Activated CD8-positive, alpha-beta memory T cell treated with anti-CD3 and anti-CD28 coated beads for 1 hour (primary cell): ENCODE measurements at regions not wholly inside any gene's neighbourhood (a gene's known extent, or its start where the extent isn't known, plus 50 kb on each side); places are given as distances from the start of the nearest gene placed in this dataset.
A peak's percentile ranks its signal among the peaks of the same experiment; 100 is the strongest.

Experiments
- DNase-seq, 2 donors: peaks; one replicate each; pipeline ENCODE4 v3.0.0-alpha.2; 2020; ENCODE audit warnings: low read depth in 1 of 2; ENCODE audit errors: extremely low read depth in 1 of 2

DNA sequence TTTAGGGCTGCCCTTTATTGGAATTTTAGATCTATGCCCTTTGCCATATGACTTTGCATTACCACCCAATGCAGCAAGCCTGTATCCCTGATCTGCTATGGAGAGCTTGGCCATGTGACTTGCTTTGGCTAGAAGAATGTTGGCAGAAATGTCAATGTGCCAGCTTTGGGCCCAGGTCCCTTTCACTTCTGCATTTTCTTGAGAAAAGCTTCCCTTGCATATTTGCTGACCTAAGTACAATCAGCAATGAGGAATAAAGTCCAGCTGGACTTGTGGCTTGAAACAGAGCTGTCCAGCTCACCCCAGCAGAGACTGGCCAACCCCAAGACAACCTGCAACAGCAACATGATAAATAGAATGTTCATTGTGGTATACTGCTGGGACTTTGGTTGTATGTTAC lies 135.9 kb downstream of the PAH start:
- no peak for DNase-seq

DNA sequence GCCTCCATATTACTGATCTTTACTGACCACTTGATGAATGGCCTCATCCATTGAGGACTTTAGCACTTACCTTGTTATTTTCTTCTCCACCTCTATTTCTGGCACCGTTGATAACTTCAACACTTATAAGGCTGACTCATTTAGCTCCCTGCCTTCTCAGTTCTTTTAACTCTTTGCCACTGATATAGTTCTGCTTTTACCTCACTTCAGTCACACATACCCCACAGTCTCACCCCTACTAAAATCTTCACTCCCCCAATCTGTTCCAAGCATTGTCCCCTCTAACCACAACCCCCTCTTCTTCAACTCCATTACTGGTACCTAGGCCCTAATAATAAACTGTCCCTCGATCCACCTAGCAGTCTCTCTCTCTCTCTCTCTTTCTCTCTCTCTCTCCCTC lies 141.0 kb downstream of the PAH start:
- no peak for DNase-seq

DNA sequence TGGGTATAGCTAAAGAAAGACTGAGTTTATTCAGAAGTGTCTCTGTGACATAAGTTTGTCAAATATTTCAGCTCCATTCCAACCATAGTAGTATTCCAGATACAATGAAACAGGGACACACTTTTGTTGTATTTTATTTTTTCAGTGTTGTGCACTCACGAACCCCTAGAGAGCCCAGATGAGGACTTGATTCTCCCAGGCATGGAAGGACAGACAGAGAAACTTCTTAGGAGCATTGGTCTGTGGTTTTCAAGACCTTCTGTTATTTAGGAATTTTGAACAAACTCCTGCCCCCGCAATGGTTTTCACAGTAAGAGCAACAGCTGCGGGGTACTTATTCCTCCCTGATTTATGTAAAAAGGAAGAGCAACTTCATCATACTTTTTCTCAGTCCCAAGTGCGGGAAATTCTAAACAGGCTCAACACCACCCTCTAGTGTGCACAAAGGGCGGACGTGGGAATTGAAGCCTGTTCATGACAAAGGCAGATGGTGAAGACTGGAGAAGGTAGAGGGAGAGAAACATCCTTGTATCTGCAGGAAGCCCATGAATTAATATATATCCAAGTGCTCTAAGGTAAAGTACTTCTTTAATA lies 147.6 kb downstream of the PAH start:
- DNase-seq: peak in 1 of 2 donors; percentile 2

DNA sequence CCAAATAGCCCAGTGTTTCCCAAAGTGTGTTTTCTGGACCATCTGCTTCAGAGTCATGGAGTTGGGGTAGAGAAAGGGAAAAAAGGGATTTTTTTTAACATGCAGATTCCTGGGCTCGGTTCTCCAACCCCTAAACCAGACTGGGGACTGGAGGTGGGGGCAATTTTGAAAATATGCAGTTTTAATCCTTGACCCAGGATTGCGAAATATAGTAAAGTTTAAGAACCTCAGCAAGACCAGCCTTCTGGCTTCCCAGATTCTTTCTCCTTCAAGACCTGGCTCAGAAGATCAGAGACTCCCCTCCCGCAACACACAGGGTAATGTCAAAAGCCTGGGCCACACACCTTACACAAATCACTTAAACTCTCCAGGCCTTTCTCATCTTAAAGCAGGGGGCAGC lies 150.1 kb downstream of the PAH start:
- DNase-seq: no peak

DNA sequence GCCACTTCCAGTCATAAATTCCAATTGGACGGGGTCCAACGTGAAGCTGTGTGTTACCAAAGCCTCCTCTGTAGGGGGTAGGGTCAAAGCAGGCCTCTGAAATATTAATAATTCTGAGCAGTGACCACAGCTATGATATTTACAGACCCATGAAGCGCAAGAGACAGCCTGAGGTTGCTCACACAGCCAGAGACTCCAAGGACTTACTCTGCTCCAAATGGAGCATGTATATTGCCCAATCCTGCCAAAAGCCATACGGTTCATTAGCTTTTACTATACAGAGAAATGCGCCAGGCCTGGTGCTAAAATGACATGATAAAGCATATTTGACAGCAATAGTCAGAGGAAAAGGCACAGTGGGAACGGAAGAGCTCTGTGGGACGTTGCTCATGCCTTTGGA lies 151.3 kb downstream of the PAH start:
- DNase-seq: no peak

DNA sequence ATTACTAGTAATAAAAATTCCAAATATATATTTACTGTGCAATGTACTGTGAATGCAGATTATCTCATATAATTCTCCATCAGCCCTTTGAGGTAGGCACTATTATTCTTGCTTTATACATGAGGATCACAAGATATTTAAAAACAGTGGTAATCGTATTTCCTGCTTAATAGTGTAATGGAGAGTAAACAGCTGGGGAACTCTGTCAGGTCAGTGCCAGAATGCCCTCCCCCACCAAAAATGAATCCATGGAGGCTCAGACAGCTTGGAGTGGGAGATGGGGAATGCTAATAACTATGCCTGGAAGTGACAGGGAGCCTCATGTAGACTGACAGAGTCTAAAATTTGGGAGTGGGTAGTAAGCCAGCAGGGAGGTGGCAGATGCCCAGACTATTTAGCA lies 153.6 kb downstream of the PAH start:
- no peak for DNase-seq

DNA sequence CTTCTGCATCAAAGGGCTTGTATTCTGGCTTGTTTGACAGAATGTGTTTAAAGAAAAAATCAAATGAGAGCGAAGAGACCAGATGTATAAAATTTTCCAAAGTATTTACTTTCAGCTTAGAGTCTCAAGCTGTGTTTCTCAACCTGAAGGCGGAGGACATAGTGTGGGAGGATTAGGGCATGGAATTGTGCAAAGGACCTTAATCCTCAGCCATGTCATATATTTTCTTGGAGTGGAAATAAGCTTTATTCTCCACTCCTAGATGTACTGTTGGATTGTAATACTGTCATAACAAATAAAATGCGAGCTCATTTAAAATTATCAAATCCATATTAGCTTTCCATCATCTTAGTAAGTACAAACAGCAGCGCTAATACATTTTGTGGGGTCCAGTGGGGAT lies 154.0 kb downstream of the PAH start:
- no peak for DNase-seq

DNA sequence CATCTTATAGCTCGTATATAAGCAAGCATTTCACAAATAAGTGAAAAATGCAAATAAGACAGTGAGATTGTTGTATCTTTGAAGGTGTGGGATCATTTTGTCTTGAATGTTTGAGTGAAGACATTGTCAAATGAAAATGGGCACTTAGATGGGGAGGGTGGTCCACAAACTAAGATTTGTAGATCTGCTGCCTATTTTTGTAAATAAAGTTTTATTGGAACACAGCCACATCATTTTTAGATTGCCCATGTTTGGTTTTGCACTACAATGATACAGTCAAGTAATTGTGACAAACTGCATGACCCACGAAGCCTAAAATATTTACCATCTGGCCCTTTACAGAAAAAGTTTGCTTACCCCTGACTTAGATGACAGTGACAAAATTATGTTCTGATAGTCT lies 156.7 kb downstream of the PAH start:
- DNase-seq: no peak

DNA sequence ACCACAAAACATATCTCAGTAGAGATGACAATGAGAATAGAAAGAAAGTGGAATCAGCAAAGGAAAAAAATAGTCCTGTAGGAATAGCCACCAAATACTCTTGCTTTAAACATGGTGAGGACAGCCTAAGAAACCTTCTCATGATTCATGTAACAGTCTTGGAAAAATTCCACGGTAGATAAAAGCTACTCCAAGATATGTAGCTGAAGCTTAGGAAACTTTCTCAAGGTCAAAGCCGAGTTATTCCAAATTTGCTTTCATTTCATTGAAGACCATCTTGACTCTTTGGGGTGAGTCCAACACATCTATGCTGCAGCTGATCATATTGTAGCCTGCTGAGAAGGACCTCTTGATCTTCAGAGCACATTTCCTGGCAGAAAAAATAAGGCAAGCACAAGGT lies 157.6 kb downstream of the PAH start:
- DNase-seq: no peak

DNA sequence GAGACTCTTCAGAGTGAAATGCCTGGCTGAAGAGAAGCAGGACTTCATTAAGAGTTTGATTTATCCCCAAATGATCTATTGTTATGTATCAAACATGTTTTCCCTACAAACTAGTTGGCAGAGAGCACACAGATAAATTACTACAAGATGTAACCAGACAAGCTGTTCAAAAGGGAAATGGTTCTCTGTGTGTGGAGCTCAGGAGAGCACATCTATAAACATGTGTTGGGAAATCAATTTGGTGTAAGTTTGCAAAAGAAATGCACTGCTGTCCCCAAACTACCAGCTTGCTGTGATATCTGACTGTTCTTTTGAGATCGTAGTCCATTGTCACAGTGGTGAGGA lies 159.2 kb downstream of the PAH start:
- no peak for DNase-seq

DNA sequence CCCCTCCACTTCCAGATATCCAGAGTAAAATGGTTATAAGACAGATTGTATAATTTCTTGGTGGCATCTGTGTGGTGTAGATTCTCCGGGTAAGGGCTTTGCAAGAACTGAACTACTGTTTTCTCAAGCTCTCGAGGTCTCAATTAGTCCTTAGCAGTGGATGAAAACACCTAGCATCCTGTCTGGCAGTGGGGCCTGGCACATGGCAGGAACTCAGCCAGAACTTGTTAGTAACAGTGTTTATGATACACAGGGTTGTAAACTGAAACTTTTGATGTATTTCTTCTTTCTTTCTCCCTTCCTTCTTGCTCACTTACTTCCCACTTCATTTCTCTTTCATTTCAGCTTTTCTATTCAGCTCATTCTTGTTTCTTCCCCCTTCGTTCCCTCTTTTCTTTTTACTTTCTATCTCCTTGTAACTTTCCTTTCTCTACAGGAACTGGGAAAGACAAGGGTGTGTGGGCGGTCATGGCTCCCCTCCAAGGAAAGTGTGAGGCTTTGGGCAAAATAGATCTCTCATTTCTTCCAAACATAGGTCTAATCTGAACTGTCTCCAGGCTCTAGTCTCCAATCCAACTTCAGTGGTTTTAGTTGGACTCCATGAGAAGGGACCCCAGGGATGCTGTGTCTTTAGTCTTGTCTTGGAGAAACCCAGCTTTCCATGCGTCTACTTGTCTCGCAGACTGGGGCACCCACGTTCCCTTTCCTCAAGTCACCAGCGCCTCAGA lies 159.7 kb downstream of the PAH start:
- no peak for DNase-seq

DNA sequence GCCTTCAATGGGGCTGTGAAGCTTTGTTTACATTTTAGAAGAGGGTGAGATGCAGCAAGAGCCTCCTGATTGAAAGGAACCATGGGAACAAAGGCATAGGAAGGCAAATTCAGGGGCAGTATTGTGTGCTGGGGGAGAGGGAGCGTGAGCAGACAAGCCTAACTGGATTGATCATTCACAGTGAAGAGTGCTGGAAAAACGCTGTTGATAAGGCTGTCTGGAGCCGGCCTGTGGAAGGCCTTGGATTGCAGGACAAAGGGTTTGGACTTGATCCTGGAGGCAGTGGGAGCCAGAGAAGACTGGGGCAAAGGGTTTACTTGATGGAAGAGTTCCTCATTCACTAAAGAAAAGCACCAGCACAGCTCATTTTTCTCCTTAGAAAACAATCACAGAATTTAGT lies 160.5 kb downstream of the PAH start:
- no peak for DNase-seq

DNA sequence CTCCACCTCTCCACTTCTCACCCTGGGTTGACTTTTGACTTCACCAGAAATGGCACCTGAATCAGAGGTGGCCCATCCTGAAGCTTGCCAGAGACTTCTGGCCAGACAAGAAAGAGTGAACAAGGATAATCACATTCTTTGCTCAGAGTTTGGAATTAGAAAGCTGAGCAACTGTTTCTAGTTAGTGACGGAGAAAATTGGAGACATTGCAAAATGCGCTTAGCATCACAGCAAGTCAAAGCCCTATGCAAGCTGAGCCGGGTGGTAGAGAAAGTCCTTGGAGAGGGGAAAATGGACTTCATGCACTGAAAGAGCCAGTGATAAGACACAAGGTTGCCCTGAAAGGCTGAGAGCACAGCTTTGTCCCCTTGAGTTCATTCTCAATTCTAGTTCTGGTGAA lies 161.8 kb downstream of the PAH start:
- no peak for DNase-seq

DNA sequence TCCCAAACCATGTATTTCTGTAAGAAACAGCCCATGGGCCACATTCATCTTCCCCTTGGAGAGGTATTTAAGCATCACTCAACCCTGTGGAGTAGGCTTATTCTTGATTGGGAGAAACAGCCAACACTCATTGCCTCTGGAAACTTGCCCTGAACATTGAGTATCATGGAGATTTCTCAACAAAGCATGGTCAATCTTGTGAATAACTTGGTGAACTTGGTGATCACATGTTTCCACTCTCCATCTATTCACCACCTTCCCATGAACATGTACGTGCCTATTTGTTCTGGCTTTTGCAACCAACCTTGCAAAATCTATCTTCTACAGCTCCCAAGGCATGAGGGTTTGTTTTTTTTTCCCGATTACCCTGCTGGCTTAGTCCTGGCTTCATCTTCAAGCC lies 163.2 kb downstream of the PAH start:
- no peak for DNase-seq

DNA sequence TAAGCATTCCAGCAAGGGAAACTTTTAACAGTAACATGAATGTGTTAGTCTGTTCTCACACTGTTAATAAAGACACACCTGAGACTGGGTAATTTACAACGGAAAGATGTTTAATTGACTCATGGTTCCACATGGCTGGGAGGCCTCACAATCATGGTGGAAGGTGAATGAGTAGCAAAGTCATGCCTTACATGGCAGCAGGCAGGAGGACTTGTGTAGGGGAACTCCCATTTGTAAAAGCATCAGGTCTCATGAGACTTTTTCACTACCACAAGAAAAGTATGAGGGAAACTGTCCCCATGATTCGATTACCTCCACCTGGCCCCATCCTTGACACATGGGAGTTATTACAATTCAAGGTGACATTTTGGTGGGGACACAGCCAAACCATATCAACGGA lies 168.3 kb downstream of the PAH start:
- DNase-seq: no peak

DNA sequence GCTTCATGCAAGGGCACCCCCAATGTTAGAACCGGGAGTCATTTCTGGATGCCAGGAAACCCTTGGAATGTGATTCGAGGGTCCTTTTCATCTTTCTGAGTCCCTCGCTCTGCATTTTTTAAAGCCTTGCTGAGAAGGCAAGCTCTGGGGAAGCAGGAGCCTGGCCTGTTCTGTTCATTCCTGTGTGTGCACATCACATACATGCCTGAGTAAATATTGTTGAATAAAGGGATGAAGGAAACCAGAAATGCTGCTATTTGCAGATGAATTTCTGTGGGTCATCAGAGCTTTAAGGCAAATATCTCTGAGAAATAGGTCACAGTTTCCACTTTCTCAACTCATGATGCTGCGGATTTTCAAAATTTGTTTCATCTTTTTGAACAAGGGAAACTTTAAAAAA lies 170.1 kb downstream of the PAH start:
- no peak for DNase-seq

DNA sequence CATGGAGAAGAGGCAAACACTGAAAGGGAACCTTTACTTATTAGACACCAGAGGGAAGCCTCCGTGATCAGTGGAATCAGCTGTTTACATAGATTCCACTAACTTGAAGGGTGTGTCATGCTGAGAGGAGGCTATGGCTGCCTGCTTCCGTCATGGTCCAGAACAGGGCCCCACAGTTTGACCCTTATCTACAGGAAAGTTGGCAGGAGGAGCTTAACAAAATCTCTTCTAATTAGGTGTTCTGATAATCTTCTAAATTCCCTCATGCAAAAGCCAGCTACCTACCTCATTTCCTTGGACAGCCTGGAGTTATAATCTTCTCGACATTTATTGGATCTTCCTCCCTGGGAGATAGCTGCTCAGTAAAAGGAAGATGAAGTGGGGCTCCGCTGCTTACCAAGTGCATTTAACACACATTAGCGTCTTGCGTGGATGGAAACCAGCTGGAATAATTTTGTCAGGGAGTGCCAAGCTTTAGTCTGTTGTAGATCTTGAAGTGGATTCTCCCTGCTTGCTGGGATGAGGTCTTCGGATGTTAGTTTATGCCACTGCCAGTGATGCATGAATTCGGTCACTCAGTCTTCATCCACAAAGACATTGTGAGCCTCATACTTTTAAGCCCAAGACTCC lies 171.0 kb downstream of the PAH start:
- no peak for DNase-seq

DNA sequence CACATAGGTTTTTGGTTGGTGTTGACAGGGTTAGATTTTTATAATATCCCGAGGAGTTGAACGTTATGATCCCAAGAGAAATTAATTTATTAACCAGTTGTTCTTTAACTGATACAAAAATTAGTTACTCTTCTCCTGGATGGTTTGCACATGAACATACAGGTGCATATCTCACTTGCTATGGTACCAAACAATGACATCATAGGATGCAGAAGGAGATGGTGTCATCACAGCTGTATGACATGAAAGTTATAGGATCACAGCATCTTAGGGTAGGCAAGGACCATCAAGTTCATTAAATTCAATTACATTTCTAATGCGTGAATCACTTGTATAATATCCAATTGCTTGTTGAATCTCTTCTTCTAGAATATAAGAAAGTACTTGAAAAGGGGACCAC lies 175.8 kb downstream of the PAH start:
- no peak for DNase-seq

DNA sequence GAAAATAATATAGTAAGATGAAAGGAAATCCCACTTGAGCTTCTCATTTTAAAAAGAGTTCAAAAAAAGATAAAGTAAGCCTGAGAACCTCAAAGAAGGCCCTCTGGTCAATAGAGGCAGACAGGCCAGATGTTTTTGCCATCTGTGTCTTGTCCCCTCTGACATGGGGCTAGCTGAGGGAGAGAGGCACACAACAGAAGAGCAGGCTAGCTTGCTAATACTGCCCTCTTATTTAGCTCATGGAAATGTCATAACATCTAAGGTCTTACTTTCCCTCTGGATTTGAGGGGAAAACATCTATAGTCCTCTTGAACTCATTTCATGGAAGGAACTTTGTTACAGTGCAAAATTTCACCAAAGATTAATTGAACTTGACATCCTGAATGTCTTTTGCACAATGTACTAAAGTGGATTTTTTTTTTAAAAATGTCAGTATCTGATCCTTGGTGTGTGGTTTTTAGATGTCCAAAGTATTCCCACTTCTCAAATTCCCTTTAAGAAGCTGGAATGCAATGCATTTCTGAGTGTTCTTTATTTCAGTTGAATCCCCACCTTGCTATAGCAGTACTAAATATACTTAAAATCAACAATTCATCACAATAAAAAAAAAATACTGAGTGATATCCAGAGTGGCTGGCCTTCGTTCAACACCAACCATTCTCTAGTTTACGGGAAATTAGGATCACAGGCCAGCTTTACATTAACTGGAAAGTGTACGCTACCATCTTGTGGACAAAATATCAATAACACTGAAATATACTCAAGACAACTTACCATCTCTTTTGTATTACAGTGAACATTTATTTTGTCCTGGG lies 176.7 kb downstream of the PAH start:
- DNase-seq: no peak

DNA sequence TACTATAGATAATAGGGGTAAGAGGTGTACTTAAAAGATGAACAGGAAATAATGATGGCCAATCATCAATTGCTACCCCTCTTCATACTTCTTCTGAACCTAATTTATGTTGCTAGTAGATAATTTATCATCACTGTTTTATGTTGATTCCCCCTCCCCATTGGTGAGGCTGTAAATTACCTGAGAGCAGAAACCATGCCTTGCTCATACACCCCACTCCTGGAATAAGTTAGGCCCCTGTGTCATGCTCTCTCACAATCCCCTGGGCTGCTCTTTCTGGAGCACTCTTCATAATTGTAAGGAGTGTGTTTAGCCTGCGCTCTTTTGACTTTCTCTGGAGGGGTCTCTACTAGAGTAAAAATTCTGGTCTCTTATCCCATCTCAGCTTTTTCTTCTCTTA lies 180.7 kb downstream of the PAH start:
- no peak for DNase-seq

DNA sequence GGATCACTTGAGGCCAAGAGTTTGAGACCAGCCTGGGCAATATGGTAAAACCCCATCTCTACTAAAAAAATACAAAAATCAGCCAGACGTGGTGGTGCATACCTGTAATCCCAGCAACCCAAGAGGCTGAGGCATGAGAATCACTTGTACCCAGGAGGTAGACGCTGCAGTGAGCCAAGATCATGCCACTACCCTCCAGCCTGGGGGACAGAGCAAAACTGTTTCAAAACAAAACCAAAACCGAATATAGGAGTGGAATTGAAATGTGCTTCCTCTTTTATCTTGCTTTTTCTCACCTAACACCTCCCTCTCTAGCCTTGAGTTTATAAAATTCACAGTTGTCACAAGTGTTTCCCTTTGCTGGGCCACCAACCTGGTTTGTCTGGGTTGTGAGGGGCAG lies 181.9 kb downstream of the PAH start:
- no peak for DNase-seq

DNA sequence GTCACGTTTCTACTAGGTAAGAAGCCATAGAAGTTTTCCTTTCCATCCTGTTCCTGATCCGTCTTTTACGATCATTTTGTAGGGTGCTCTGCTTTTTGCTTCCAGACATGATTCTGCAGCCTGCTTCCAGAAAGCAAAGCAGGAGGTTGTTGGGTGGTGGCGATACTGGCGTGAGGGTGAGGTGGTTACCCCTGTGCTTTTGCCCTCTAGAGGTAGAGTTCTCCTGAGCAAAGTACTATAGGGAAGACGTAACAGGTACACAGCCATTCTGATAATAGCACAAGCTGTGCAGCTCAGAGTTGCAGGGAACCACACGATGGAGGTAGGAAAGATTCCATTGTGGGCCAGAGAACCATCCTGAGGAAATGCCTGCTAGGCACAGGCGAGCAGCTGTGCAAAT lies 186.0 kb downstream of the PAH start:
- DNase-seq: no peak
